ENCODE measurements at regions not wholly inside any gene's neighbourhood (a gene's known extent, or its start where the extent isn't known, plus 50 kb on each side); places are given as distances from the start of the nearest gene placed in this dataset.
"Not testable (repeated sequence)": the region's sequence is repeated elsewhere in the genome, so short reads cannot be mapped to it uniquely, and the experiment has no call there.

DNA sequence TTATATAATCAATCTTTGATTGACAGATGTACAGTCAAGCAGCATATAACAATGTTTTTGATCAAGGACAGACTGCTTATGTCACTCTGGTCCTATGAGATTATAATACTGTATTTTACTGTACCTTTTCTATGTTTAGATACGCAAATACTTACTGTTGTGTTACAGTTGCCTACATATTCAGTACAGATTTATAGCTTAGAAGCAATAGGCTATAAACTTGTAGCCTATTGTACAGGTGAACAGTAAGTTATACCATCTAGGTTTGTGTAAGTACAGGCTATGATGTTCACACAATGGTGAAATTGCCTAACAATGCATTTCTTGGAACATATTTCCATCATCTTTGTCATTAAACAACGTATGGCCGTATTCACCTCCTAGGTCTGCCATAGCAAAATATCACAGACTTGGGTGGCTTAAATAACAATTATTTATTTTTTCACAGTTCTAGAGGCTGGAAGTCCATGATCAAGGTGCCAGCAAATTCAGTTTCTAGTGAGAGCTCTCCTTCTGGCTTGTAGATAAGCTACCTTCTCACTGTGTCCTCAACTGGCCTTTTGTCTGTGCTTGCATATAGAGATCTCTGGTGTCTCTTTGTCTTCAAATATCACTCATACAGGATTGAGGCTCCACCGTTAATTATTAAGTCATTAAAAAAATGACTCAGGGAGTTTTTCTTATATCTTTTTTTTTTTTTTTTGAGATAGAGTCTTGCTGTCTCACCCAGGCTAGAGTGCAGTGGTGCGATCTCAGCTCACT lies 89.1 kb downstream of the EBLN2 start:
- ChIA-PET POLR2A (no interaction called here), CTCF (interaction anchor here (0.6 kb wide), 1 partner anchor 21 kb away, joined by 3 read pairs; no protein-coding TSS in a partner anchor)
- H3K9me3 ChIP-seq = no peaks in the 10 kb centered on the region
- FAIRE-seq (no peak), DNase-seq (ENCODE audit: low read depth in 1 of 2, low spot score in 1 of 2) (no peak), ATAC-seq (no peak)
- WGBS (ENCODE audit: missing lambda C conversion rate) = 72% methylated on average over 5 of the region's 5 CpGs
- H3K4me3 ChIP-seq = no peak overlapping the region
- TF ChIP-seq BHLHE40 (IDR thresholded peaks at IDR 0.05; ENCODE audit: low read depth, low read length) (no peak), ATOH8 (CRISPR knock-in tag; IDR thresholded peaks at IDR 0.05; ENCODE audit: low read depth) (no peak)
- no peaks in the 10 kb centered on the region for H3K4me1 ChIP-seq
- H3K4me2 ChIP-seq = no peak overlapping the region
- no peak overlapping the region for H3K27ac ChIP-seq

- H3K4me1 ChIP-seq; POLR2A ChIA-PET; H3K9me3 ChIP-seq; DNase-seq (ENCODE audit: low read depth in 1 of 2, low spot score in 1 of 2); H3K27ac ChIP-seq; H3K4me2 ChIP-seq; H3K4me3 ChIP-seq; FAIRE-seq; ATAC-seq: not testable (repeated sequence)
- CTCF ChIA-PET = interaction anchor here (0.6 to 1.0 kb wide), 2 partner anchors 14 to 15 kb away, joined by 3 read pairs; no protein-coding TSS in a partner anchor
- WGBS (ENCODE audit: missing lambda C conversion rate) = 73% methylated on average over 21 of the region's 22 CpGs
Measured at GRCh38 chr3:73152571-73152970, 91.1 kb downstream of the EBLN2 start.

DNA sequence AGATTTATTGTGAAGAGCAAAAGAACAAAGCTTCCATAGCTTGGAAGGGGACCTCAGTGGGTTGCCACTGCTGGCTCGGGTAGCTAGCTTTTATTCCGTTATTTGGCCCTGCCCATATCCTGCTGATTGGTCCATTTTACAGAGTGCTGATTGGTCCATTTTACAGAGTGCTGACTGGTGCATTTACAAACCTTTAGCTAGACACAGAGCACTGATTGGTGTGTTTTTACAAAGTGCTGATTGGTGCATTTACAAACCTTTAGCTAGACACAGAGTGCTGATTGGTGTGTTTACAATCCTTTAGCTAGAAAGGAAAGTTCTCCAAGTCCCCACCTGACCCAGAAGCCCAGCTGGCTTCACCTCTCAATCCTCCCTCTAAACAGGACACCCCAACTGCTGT lies 91.6 kb downstream of the EBLN2 start:
- POLR2A ChIA-PET; FAIRE-seq; H3K9me3 ChIP-seq; H3K27ac ChIP-seq; DNase-seq (ENCODE audit: low read depth in 1 of 2, low spot score in 1 of 2); H3K4me1 ChIP-seq; H3K4me2 ChIP-seq; ATAC-seq; H3K4me3 ChIP-seq: not testable (repeated sequence)
- CTCF ChIA-PET = interaction anchor here (0.6 to 1.0 kb wide), 2 partner anchors 13 to 14 kb away, joined by 3 read pairs; no protein-coding TSS in a partner anchor
- TF ChIP-seq MAFK (IDR thresholded peaks at IDR 0.05; ENCODE audit: partially characterized antibody) = peak; percentile 71
- 12% methylated on average over 2 of the region's 2 CpGs for WGBS (ENCODE audit: missing lambda C conversion rate)

DNA sequence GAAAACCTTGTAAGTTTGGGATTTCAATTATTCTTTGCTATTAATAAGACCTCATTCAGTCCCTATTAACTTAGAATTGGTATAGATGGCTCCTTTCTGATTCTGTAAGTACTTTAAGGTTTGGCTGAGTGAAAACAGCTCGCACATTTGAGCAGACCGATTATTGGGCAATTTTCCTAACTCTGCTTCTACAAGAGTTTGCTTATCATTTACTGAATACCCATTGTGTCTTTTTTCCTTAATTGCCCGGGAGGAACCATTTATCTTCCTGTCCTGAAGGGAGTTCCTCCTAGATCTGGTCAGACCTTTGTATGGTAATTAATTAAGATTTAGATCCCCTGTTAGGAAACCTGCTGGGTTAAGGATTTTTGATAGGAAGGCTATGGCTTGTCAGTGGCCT lies 92.8 kb downstream of the EBLN2 start:
- H3K4me3 ChIP-seq; FAIRE-seq; POLR2A ChIA-PET; H3K4me2 ChIP-seq; DNase-seq (ENCODE audit: low read depth in 1 of 2, low spot score in 1 of 2); H3K27ac ChIP-seq; H3K4me1 ChIP-seq; ATAC-seq; H3K9me3 ChIP-seq; CTCF ChIA-PET: not testable (repeated sequence)
- 10% methylated on average over 3 of the region's 3 CpGs for WGBS (ENCODE audit: missing lambda C conversion rate)

DNA sequence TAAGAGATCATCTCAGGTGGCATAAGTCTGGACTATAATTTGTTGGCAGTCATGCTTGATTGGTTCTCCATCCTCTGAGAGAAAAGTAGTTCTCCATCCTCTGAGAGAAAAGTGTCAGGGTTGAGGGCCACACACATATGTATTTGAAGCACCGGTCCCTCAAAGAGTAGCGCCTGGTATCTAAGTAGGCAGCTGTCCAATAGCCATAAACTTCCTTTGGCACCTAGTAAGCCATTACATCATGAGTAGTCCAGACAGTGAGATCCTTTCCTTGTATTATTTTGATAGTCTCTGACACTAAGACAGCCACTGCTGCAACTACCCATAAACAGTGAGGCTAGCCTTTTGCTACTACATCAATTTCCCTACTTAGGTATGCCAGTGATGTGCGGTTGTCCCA lies 94.0 kb downstream of the EBLN2 start:
- POLR2A ChIA-PET; H3K27ac ChIP-seq; H3K9me3 ChIP-seq; H3K4me2 ChIP-seq; H3K4me1 ChIP-seq; FAIRE-seq; ATAC-seq; CTCF ChIA-PET; H3K4me3 ChIP-seq; DNase-seq (ENCODE audit: low read depth in 1 of 2, low spot score in 1 of 2): not testable (repeated sequence)
- 81% methylated on average over 3 of the region's 3 CpGs for WGBS (ENCODE audit: missing lambda C conversion rate)

DNA sequence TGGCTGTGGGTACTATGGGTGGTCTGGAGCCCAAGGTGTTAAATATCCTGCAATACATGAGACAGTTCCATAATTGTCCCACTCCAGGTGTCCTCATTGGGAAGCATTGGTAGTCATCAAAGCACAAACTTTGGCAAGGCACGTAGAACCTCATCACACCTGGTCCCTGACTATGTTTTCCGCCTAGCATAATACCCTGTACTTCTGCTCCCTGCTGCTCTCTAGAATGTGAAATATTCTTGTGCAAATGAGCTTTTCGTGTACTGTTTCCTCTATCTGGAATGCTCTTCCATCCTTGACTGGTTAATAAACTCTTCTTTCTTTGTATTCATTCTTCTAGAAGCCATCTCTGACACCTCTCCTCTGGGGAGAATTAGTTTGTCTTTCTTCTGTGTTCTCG lies 103.2 kb downstream of the EBLN2 start:
- no peak for ATAC-seq
- FAIRE-seq = no peak
- CTCF ChIA-PET = no interaction called here
- POLR2A ChIA-PET = no interaction called here
- WGBS (ENCODE audit: missing lambda C conversion rate) = 37% methylated on average over 4 of the region's 4 CpGs
- no peaks in the 10 kb centered on the region for H3K9me3 ChIP-seq
- H3K4me3 ChIP-seq = no peak overlapping the region
- no peaks in the 10 kb centered on the region for H3K4me1 ChIP-seq
- TF ChIP-seq ZSCAN20 (CRISPR knock-in tag; IDR thresholded peaks at IDR 0.05) = no peak
- no peak for TF ChIP-seq FOSL2 (IDR thresholded peaks at IDR 0.05)
- no peak for TF ChIP-seq FOSL2 (CRISPR knock-in tag; IDR thresholded peaks at IDR 0.05)
- no peak for TF ChIP-seq RAD21 (conservative IDR thresholded peaks at IDR 0.05 in 1 of 2, IDR thresholded peaks at IDR 0.05 in 1 of 2)
- TF ChIP-seq CBX2 (IDR thresholded peaks at IDR 0.05; ENCODE audit: borderline replicate concordance, low read depth) = no peak
- TF ChIP-seq EHMT2 (IDR thresholded peaks at IDR 0.05; ENCODE audit: low read depth) = no peak
- no peak for TF ChIP-seq RFX5 (IDR thresholded peaks at IDR 0.05)
- TF ChIP-seq TFCP2L1 (CRISPR knock-in tag; IDR thresholded peaks at IDR 0.05) = no peak
- TF ChIP-seq, protein P1, sequence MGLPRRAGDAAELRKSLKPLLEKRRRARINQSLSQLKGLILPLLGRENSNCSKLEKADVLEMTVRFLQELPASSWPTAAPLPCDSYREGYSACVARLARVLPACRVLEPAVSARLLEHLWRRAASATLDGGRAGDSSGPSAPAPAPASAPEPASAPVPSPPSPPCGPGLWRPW (IDR thresholded peaks at IDR 0.05) = no peak
- H3K4me2 ChIP-seq = no peak overlapping the region
- H3K27ac ChIP-seq = no peak overlapping the region
- DNase-seq (ENCODE audit: low read depth in 1 of 2, low spot score in 1 of 2) = no peak

Measured in A549 (cell line).